GM21529 (cell line): ENCODE measurements at regions not wholly inside any gene's neighbourhood (a gene's known extent, or its start where the extent isn't known, plus 50 kb on each side); places are given as distances from the start of the nearest gene placed in this dataset.

Source experiments
- ATAC-seq: cut with Tn5 transposase; IDR thresholded peaks from one replicate; pipeline ENCODE4 v1.9.1; 2021; ENCODE audit not compliant: unreplicated experiment

DNA sequence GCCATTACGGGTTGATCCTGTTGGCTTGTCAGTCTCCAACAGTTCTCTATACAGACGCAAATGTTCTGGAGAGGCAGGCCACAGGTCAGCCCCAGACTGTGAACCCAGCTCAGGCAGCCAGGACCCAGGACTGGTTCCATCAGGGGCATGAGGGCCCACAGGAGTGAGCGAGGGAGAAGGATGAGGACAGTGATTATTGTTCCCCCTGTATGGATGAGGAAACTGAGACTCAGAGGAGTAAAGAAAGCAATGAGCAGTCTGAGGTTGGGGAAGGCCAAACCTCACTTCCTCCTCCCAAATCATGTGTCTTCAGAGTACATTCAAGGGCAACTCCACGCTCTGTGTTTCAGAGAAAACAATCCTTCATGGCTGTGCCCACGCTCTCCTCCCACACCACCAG is 121.9 kb downstream of the RPLP1 start:
- no peak for ATAC-seq

DNA sequence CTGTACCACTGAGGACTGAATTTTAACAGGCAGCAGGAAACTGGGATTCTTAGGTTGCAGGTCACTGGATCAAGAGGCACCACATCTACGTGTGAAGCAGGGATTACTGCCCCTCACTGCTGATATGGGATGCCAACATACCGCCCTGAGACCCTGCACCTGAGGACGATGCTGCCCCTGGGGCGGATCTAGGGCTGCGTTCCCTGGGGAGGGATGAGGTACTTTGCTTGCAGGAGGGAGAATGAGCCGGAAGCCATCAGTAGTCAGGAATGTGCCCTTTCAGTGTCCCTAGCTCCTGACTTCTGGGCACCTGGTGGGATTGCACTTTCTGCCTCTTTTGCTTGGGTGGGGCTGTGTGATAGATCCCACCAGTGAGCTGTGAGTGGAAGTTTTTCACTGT is 122.8 kb downstream of the RPLP1 start:
- ATAC-seq: no peak

DNA sequence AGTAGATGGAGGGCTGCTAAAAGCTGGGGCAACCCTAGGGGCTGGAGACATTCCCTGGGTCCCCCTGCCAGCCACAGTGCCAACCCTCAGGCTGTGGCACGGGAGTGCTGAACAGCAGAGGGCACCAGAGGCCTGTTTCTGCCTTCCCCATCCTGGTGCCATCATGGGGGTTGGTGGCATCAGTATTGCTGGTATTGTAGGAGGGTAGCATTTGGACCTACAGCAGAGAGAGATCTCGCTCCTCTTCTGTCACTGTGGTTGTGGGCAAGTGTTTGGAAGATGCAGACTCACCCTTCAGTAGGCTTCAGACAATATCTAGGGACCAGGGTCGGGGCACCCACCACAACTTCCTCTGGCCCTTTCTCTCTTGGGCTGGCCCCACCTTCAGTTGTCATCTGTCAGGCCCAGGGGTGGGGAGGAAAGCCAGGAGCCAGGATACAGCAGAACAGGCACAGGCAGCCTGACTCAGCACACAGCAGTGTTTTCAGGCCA is 123.5 kb downstream of the RPLP1 start:
- ATAC-seq: no peak

DNA sequence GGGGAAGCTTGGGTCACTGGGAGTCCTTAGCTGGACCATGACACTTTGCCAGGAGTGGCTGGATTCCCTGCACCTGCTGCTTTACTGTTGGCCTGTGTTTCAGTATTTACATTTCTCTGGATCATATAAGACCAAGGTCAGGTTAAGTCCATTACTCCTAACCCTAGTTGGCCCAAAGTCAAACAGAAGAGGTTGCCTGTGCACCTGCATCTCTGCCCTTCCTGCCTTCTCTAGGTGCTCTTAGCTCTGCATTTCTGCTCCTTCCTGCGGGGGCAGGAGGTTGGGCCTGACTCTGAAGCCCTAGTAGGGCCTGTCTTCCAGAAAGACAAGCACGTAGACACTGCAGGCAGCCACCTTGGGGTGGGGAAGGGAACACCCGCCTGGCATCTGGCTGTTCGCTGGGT is 124.3 kb downstream of the RPLP1 start:
- ATAC-seq: no peak

DNA sequence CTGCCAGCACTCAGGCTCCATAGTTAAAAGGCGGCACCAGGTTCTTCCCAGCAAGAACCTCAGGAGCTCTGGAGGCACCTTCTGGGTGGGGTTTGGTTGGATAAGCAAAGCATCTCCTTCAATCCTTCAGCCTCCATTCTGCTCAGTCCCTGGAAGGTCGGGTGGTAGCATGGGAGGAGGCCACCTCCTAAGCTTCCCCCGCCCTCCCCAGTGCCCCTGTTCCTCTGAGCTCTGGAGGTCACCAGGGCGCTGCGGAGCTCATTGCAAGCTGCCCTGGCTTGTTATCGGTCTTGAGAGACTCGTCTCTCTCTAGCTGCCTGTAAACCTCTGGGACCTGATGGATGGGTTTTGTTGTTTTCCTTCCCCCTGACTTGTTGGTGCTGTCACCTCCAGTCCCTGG is 124.8 kb downstream of the RPLP1 start:
- no peak for ATAC-seq

DNA sequence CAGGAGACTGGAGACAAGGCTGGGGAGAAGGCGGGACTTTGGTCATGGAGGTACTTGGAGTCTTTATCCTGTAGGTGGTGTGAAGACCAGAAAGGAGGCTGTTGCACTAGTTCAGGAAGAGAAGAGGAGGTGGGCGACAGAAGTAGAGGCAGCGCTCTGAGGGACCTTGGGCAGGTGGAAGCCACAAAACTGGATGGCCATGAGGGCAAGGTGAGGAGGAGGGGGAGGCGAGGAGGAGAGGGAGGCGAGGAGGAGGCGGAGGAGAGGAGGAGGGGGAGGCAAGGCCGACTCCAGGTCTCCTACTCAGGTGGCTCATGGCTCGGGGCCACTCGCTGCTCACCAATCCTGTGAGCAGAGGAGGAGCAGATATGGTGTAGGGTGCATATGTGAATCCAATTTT is 125.6 kb downstream of the RPLP1 start:
- no peak for ATAC-seq

DNA sequence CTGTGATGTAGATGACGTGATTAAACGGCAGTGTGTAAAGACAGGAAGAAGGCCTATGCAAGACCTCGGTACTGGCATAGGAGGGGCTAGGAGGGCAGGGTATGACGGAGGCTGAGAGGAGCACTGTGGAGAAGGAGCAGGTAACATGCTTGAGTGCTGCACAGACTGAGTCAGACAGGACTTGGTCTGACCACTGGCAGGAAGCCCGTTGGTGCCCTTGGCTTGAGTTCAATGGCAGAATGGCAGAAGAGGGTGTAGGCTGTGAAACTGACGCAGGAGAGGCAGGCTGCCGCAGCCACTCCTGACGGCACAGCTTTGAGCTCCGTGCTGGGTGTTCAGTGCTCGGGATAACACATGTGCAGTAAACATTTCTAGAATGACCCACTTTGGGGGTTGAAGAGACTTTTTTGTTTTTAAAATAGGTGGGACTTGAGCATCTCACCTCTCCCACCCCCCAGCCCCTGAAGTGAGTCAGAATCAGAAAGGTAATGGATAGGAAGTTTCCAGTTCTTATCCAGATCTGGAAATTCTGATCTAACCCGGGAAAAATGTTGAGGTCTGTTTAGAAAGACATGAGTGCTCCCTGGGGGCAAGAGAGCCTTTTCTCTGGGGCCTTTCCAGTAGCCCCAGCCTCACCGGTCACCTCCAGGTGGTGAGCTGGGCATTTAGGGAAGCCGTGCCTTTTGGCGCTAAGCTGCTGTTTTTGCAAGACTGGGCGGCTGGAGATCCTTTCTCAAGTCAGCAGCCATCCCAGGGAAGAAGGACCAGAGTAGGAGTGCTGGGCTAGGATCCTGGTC is 126.4 kb downstream of the RPLP1 start:
- ATAC-seq: no peak

DNA sequence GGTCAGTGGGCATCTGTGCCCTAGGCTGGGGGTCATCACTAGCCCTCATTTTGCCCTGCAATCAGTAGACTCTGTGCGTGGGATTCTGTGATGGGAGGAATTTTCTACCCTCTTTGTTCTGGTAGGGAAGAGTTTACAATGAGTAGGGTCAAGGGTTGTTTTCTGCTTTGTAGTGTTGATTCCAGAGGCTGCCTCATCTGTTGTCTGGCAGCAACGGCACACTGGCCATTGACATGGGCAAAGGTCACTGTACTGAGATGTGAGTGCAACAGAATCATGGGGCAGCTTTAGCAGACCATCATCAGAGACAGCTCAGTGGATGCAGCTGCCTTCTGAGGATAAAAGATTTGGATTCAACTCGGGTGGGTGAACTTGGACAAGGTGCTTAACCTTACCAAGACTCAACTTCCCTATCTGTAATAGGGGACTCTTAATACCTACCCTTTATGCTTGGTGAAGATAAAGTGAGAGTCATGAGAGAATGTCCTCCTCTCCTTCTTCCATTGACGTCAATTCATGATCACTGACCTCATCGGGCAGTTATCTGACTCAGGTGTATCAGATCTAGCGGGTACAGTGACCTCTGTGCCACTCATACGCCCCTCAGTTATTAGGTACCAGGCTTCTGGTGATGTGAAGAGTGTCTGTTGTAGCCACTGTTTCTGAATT is 127.5 kb downstream of the RPLP1 start:
- no peak for ATAC-seq

DNA sequence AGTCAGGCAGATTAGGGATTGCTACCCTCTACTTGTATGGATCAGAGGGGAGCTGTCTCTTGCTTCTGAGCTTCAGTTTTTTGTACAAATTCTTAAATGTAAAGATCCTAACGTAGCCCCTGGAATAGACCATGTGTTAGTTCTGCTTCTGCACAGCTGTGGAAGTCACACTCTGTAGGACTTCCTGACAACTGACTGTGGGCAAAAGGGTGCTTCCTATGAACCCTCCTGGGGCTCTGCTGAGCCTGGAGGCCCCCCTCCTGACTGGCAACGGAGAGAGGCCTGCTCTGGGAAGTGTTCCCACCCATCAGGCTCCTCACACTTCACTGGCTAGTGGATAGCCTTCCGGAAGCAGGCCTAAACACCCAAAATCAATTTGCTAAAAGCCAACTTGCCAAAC is 131.0 kb downstream of the RPLP1 start:
- no peak for ATAC-seq

DNA sequence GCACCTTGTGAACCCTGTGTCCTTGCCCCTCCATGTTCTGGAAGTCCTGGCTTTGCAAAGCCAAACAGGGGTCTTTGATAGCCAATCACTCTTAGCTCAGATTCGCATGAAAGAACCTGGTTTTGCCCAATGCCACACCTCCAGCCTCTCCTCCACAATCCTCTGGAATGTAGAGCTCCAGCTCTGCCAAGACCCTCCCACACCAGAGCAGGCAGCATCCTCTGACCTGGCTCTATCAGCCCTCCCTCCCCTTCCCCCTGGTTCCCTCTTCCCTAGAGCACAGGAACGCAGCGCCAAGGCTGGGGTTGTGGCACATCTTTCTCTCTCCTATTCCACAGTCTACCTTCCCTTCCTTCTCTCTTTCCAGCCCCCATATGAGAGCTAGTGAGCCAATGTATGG is 133.3 kb downstream of the RPLP1 start:
- no peak for ATAC-seq

DNA sequence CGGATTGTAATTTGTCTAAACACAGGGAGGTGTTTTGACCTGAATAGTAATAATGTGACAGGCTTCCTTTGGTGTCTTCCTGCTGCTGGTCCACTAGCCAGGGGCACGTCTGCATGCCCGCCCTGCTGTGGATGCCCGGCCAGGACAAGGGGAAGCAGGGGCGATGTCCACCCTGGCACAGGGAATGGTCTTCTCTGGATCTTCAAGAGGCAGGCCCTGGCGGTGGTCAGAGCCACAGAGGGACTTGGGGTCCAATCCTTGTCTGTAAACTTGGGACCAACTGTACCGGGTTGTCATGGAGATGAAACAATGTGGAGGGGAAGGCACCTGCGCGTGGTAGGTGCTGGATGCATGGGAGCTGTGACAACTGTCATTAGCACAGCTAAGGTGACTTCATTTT is 134.1 kb downstream of the RPLP1 start:
- no peak for ATAC-seq

DNA sequence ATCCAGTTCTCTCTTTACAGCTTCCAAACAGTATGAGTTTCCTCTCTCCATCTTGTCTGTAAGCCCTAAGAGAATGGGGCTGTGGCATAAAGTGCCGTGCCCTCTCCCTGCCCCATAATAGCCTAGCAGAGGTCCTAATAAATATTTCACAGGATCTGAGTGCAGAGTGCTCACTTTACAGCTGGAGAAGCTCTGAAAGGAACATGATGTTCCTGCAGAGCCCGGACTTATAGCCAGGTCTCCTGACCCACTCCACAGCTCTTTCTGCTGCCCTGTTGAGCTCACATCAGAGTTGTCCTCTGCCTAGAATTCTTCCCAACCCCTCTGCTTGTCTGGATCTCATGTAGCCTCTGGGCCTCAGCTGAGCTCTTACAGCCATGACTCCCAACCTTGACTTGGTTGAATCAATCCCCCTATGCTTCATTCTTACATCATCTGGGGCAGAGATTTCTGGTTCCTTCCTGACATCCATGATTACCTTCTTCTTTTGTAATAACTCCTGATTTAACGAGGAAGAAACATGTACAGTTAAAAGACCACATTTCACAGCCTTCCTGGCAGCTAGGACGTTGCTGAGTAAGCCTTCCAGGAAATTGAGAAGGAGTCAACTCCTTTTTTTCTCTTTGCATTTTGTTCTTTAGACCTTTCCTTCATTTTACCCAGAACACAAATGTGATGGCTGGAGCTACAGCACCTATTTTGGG is 135.3 kb downstream of the RPLP1 start:
- no peak for ATAC-seq

DNA sequence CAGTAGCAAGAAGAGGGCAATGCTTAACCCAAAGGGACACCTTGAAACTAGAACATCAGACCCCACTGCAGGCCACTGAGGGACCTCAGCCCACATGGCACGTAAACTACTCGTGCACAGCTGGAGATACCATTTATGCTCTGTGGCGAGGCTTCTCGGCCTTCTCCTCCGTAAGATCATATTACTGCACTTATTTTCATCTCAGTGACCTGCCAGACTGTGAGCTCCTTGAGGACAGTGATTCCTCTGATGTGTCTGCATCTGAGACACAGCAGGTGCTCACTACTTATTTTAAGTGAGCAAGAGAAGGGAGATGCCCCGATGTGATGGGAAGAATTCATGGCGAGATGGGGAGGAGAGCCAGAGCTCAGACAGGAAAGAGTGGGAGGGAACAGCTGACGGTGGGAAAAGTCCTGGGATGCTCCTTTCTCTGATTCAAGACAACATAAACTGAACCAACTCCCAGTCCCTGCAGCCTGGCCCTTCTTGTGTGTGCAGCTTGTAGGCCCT is 137.6 kb downstream of the RPLP1 start:
- ATAC-seq: no peak

DNA sequence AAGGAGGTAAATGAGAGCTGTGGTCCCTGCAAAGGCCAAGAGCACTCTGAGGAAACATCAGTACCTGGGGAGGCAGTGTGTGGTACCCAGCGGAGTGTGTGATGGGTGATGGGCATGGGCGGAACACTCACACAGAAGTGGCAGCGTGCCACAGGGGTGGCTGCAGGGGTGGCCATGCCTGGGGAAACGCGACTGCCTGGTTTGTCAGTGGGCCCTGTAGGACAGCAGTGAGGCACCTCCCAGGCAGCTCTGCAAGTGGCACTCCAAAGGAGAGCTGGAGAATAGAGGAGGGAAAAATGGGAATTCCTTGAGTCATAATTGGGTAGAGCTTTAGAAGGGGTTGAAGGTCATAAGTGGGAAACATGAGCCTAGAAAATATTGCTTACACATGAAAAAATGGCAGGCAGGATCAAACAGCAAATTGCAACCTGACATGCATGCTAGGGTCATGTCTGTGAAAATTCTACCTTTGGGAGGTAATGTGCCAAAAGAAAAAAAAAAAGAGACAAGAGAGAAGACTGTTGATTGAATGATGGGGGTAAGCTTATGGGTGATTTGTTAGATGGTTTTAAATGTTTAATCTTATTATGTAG is 138.4 kb downstream of the RPLP1 start:
- ATAC-seq: no peak

DNA sequence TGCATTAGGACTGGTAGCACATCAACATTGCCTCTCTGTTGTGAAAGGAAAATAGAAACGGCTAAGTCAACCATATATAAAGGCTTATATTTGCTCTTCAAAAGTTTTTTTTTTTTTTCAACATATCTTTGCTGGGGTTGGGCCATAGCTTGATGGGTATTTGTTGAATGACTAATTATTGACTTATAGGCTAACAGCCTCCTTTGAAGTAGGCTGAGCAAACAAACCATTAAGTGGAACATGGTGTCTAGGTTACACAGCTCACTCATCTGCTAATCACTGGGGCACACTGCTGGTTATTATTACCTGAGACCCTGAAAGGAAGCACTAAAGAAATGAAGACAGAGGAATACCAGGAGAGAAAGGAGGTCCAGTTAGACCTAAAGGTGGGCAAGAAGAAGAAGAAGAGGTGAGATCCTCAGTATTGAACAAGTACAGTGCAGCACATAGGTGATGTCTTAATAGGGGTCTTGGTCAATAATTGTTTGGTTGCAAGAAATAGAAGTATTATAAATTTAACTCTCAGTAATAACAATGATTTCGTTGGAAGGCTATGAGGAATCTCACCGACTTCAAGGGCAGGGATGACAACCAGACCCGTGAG is 139.4 kb downstream of the RPLP1 start:
- ATAC-seq: no peak

DNA sequence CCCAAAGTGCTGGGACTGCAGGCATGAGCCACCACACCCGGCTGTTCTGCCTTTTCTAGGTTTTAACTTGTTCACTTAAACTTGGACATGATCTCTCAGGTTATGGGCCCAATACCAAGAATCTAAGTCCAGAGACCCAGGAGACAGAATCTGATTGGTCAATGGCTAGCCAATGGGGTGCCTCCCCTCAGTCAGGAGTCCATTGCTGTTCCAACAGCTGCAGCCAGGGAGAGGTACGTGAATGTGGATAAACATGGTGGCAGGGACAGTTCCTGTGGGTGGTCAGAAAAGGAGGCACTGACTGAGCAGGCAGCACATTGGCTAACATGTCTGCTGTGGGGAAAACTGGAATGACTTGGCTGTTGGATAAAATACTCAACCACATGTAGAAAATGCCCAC is 140.3 kb downstream of the RPLP1 start:
- no peak for ATAC-seq

DNA sequence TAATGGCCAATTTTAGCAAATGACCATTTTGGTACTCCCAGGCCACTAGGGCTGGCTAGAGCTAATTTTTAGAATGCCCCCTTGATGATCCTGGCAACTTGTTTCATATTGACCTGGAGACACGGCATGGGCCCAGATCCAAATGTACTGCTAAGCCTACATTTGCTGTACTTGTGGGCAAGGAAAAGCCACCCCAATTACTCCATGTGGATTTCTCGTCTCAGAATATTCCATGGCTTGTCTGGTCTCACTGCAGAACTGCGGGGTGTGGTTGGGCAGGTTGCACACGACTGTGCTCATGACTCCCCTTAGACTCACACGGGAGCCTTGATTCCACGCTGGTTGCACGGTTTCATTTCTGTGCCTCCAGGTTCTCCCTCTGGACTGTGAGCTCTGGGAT is 140.9 kb downstream of the RPLP1 start:
- ATAC-seq: no peak

DNA sequence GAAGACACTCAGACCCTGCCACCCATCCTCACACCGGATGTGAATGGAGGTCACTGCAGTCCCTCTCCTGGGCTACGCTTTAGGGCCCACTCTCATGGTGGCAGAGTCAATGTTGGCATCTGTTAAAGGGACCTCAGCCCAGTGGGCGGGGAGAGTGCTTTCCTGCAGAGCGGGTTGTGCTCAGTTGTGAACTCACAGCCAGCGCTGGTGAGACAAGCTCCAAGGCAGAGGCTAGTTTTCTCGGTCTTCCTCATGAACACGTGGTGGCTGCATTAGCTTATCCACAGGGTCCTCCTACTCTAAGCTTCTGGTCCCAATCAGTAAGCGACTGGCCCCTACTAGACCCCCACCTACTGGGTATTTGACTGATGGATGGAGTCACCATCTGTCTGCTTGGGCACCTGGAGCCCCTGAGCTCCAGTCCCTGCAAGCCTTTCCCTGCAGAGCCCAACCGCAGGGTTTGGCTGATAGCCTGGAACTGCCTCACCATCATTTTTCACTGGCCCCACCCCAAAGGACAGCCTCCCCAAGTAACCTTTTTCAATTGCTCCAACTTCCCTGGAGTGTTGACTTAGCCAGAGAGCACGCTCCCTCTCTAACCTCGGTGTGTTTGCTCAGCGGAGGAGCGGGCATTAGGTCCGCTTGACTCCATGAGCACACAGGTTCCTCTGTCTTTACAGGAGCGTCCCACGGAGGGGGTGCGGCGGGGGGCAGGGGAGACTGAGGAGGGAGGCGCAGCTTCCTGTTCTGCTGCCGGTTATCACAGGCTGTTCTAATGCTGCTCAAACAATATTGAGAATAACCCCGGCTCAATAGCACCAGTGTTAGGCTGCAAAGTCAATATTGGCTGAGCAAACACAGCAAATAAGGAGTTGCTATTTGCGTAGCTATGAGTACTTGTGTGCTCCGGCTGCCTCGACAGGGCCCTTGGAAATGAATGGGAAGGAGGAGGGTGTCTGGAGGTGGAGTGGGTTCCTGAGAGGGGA is 141.7 kb downstream of the RPLP1 start:
- no peak for ATAC-seq

DNA sequence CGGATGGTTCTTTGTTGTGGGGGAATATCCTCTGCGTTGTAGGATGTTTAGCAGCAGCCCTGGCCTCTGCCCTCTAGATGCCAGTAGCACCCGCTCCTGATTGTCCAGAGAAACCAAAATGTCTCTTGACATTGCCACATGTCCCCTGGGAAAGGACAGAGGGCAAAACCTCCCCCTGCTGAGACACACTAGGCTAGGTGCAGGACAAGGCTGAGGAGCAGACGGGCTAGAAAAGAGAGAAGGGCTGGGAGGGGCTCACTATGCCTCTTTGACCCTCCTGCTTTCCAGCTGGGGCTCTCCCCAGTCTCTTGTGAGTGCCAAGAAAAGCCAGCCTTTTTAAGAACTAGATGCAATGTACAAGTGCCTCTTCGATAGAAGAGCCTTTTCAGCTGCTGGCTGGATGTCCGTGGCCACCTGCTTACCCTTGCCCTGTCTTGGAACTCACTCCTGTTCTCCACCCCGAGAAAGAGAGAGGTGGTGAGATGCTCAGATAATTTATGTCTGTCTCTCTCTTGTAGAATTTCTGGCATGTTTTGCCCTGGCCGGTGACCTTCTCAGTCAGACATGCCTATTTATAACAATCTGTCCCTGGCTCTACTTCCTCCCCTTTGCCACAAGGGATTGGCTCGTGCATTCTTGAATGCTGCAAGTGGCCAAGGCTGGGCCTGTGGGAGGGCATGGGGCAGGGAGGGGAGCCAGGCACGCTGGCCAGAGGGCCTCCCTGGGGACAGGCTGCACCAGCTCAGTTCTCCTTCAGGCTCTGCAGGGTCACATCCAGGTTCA is 142.6 kb downstream of the RPLP1 start:
- no peak for ATAC-seq
